ENCODE measurements at regions not wholly inside any gene's neighbourhood (a gene's known extent, or its start where the extent isn't known, plus 50 kb on each side); places are given as distances from the start of the nearest gene placed in this dataset.
A peak's percentile ranks its signal among the peaks of the same experiment; 100 is the strongest.

DNA sequence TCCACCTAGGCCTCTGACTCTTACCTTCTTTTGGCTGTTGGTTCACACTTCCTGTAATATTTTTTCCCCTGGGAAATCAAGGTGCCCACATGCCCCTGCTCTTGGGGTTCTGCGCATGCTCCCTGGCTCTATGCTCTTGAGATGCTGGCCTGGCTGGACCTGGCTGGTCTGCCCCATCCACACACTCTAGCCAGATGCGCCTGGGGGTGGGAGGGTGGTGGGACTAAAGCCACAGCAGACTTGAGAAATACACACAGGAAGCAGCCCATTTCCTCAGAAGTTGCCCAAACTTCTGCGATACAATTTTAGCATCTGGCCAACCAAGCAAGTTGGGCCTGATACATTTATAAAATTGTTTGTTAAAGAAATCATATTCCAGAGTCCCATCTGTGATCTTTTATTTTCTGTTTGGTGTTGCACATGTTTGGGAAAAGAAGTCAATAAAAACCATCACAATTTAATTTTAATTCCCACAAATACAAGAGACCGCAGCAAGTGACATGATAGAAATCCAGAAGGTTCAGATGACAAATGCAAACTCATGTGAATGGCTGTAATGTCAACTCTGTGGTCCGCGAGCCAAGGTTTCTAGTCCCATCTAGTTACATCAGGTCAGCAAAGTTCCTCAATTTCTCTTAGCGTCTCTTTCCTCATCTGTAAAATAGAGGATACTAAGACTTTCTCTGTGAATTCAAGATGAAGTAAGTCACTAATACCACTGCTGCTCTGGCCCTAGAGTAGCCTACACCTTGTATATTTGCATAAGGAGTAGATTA, 55.9 kb upstream of the MEF2A start:
- Histone ChIP-seq H3K36me3 (no peaks in the 10 kb centered on the region), H3K9me3 (no peaks in the 10 kb centered on the region), H3K4me3 (no peak overlapping the region), H3K27me3 (no peaks in the 10 kb centered on the region), H3K4me1 (peaks cover 5 to 29% of the 10 kb centered on the region in 2 donors), H3K27ac (peak overlapping the region; percentile 29 to 82)
- intact Hi-C loops (cut with DNase I): loop anchor here (2.0 to 5.0 kb wide), 3 partner anchors 27 to 55 kb away; partner anchors contain the start of gene MEF2A
- TF ChIP-seq, protein P1, sequence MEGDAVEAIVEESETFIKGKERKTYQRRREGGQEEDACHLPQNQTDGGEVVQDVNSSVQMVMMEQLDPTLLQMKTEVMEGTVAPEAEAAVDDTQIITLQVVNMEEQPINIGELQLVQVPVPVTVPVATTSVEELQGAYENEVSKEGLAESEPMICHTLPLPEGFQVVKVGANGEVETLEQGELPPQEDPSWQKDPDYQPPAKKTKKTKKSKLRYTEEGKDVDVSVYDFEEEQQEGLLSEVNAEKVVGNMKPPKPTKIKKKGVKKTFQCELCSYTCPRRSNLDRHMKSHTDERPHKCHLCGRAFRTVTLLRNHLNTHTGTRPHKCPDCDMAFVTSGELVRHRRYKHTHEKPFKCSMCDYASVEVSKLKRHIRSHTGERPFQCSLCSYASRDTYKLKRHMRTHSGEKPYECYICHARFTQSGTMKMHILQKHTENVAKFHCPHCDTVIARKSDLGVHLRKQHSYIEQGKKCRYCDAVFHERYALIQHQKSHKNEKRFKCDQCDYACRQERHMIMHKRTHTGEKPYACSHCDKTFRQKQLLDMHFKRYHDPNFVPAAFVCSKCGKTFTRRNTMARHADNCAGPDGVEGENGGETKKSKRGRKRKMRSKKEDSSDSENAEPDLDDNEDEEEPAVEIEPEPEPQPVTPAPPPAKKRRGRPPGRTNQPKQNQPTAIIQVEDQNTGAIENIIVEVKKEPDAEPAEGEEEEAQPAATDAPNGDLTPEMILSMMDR (IDR thresholded peaks at IDR 0.05): no peak
- DNase-seq (ENCODE audit: low spot score in 2 of 2): no peak

DNA sequence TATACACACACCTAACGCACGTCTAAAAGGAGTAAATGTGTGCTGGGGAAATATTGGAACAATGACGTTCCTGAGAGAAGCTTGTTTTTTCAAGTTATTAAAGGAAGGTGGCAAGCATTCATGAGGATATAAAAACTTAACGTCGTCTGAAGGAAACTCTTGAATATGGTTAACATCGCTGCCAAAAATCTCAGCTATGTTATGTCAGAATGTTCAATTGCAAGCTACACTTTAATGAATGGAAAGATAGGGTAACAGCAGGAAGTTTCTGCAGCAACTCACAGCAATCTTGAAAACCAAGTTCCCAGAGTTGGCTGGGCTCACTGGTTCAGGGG, 54.3 kb upstream of the MEF2A start:
- Histone ChIP-seq H3K36me3 (no peaks in the 10 kb centered on the region), H3K4me3 (peak overlapping the region in 1 of 2 donors; percentile 13), H3K4me1 (peaks cover 5 to 26% of the 10 kb centered on the region in 2 donors), H3K27ac (peak overlapping the region; percentile 52 to 66), H3K9me3 (no peaks in the 10 kb centered on the region), H3K27me3 (no peaks in the 10 kb centered on the region)
- intact Hi-C loops (cut with DNase I): no loop called here
- no peak for DNase-seq (ENCODE audit: low spot score in 2 of 2)
- TF ChIP-seq, protein P1 (IDR thresholded peaks at IDR 0.05): no peak

DNA sequence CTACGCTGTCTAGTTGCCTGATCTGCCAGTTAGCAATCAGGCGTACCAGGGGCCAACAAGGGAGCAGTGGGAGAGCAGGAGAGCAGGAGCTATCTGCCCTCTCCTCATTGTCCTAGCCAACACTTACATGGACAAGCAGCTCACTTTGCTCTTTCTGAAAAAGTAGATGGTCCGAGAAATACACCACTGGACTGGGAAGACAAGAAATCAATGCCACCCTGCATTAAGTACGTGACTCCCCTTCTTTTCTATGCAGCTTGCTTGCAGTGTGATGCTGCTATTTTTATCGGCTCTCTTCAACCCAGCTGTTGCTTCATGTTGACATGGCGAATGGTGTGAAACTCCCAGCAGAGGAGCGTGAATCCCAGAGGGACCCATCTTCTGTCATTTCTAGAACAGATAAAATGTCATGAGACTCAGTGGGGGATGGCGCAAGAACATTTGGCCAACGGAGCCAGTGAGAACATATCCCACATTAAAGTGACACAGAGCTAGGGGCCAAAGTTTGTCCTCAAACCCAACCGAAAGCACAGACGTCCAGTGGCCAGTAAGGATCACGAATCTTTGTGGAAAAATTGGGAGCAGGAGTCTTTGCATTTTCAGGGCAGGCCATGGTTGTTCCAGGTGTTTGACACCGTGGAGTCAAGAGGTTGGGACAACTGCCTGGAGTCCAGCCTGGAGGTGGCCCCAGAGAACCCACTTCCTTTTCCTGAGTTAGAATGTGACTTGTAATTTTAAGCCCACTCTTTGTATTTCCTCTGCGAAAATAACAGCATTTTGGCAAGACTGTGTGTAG, 53.7 kb upstream of the MEF2A start:
- H3K27ac ChIP-seq: peak overlapping the region; percentile 52 to 66
- no peak for DNase-seq (ENCODE audit: low spot score in 2 of 2)

DNA sequence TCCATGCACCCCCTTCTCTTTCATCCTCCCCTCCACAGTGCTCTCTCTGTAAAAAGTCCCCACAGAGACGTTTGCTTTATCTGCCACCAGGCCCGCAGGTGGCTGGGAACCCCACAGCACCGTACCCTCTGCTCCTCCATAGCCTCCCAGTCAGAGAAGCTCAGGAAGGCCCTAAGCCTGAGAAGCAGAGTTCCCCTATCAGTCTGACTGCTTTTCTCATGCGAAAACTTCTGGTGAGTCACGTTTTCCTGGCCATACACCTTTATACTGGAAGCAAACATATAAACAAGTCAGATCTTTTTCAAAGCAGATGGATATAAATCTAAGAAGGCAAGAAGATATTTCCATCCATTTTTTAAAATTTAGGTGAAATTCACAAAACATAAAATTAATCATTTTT, 51.5 kb upstream of the MEF2A start:
- Histone ChIP-seq H3K4me1 (peaks cover 5 to 10% of the 10 kb centered on the region in 2 donors), H3K36me3 (no peaks in the 10 kb centered on the region), H3K27me3 (no peaks in the 10 kb centered on the region), H3K4me3 (no peak overlapping the region), H3K27ac (no peak overlapping the region), H3K9me3 (no peaks in the 10 kb centered on the region)
- TF ChIP-seq, protein P1 (IDR thresholded peaks at IDR 0.05): no peak
- intact Hi-C loops (cut with DNase I): no loop called here
- DNase-seq (ENCODE audit: low spot score in 2 of 2): no peak

More for the DNA sequence above, 53.7 kb upstream of the MEF2A start:
- H3K4me1 ChIP-seq: peaks cover 5 to 23% of the 10 kb centered on the region in 2 donors
- H3K4me3 ChIP-seq: peak overlapping the region in 1 of 2 donors; percentile 13
- TF ChIP-seq, protein P1 (IDR thresholded peaks at IDR 0.05): no peak
- no peaks in the 10 kb centered on the region for H3K27me3 ChIP-seq
- H3K9me3 ChIP-seq: no peaks in the 10 kb centered on the region
- no peaks in the 10 kb centered on the region for H3K36me3 ChIP-seq
- intact Hi-C loops (cut with DNase I): no loop called here

Data from ascending aorta (tissue), 2 donors.